HEK293T (cell line): ENCODE measurements at regions not wholly inside any gene's neighbourhood (a gene's known extent, or its start where the extent isn't known, plus 50 kb on each side); places are given as distances from the start of the nearest gene placed in this dataset.

Source experiments
- FOXM1 ChIP-seq: fragments of 450-650 bp; IDR thresholded peaks from 2 replicates; pipeline ENCODE4 v1.6.1; 2017; ENCODE audit warnings: mild to moderate bottlenecking, borderline replicate concordance
- HDGF ChIP-seq: fragments of 450-650 bp; IDR thresholded peaks from 2 replicates; pipeline ENCODE4 v1.6.1; 2017; ENCODE audit warnings: antibody characterized with exemption, borderline replicate concordance
- SP1 ChIP-seq: fragments of 450-650 bp; IDR thresholded peaks from 2 replicates; pipeline ENCODE4 v1.6.1; 2017
- SUZ12 ChIP-seq: fragments of 450-650 bp; IDR thresholded peaks from 2 replicates; pipeline ENCODE4 v1.6.1; 2016; ENCODE audit warnings: mild to moderate bottlenecking
- TARDBP ChIP-seq: fragments of 450-650 bp; IDR thresholded peaks from 2 replicates; pipeline ENCODE4 v1.6.1; 2016
- ZNF384 ChIP-seq: fragments of 450-650 bp; IDR thresholded peaks from 2 replicates; pipeline ENCODE4 v1.6.1; 2016

GRCh38 chr4:26235500-26235899 lies 85.3 kb upstream of the RBPJ start:
- TF ChIP-seq SP1 (no peak), HDGF (no peak), SUZ12 (no peak), FOXM1 (no peak), TARDBP (no peak), ZNF384 (no peak)
